Cardiac septum (tissue), 1 donor: ENCODE measurements at regions not wholly inside any gene's neighbourhood (a gene's known extent, or its start where the extent isn't known, plus 50 kb on each side); places are given as distances from the start of the nearest gene placed in this dataset.

Experiments
- DNase-seq: peaks from one replicate; pipeline ENCODE4 v3.0.0-alpha.2; 2020; ENCODE audit warnings: low spot score
- intact Hi-C: fragments of 100-400 bp; cut with DNase I; formaldehyde crosslinking; loops from one replicate; pipeline ENCODE4 v1.14.0; 2022
- donor health status: DM: no; HTN: no; CAD: no.

- intact Hi-C loops = no loop called here
- no peak for DNase-seq
Observed at GRCh38 chr13:29922896-29923295, 72.5 kb upstream of the UBL3 start.

DNA sequence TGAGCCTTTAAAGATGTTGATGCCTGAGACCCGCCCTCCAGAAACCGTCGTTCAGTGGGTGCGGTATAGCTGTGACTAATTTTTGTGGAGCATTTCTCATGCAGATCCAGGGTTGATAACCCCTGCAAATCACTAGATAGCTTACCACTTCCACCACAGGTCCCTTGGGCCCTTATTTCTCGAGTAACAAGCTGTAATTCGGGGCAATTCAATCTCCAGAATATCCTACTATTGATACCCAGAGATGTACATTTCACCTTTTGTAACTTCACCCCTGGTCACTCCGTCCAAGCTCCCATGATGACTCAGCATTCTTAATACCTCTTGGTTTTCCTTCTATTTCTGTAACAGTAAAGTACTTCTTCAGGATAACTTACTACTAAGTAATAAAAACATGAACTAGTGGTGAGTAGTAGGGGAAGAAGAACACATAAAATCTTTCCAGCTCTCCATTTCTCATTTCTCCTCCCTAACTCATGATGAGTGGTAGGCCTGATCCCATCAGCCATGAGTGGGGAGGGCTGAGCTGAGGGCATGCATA is 71.9 kb upstream of the UBL3 start:
- intact Hi-C loops = no loop called here
- no peak for DNase-seq

DNA sequence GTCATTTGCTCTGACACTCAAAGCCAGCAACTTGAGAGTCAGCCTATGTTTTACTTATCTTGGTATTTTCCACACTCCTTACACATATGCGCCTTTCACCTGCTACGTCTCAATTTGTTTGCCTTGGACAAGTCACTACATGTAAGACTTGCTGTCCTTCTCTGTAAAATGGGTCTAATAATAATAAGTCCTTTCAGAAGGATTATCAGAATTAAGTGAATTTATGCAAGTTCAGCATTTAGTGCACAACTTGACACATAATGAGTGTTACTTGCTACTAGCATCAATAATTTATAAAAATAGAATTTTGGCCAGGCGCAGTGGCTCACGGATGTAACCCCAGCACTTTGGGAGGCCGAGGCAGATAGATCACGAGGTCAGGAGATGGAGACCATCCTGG is 71.1 kb upstream of the UBL3 start:
- intact Hi-C loops = no loop called here
- DNase-seq = no peak

DNA sequence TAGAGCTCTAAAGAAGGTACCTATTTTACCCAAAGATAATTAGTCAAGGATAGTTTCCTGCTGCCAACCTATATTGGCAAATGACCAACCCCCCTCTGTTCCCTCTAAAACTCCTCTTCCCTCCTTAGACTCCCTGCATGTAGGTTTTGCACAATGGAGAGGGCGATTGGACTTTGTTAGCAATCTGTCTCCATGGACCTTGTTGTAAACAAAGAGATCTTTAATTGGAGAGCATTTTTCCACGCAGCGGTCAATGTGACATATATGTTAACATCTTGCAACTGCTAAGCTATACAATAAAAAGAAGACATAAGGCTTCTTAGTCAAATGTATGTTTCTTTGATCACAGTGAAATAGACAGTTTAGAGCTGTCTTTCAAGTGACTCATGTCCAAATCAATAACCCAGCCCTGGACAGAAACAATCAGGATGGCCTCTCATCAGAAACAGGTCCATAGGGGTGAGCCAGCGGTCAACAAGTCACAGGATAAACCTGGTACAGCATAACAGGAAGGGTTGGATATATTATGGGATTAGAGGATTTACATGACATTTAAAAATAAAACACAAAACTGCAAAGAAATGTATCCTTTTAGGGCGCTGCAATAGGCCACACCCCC is 69.7 kb upstream of the UBL3 start:
- intact Hi-C loops = no loop called here
- no peak for DNase-seq

GRCh38 chr13:29918845-29919244 is 68.4 kb upstream of the UBL3 start:
- intact Hi-C loops = no loop called here

DNA sequence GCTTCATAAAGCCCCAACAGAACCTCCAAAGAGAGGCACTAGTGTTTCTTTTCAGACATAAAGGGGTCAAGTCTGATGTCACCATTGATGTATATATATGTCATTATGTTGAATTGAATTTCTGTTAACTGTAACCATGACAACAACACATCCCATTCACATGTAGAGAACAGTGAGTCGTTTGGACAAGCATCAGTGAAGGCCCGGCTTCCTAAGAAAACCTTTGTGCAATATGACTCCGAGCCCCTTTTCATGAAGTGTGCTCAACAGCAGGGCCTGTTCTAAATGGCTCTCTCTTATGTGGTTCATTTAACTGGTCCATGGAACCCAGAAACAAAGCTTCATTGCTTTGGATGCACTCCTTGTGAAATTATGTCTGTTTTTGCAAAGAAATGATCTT is 67.2 kb upstream of the UBL3 start:
- no peak for DNase-seq
- intact Hi-C loops = no loop called here

More at GRCh38 chr13:29918845-29919244, 68.4 kb upstream of the UBL3 start:
- DNase-seq = no peak

DNA sequence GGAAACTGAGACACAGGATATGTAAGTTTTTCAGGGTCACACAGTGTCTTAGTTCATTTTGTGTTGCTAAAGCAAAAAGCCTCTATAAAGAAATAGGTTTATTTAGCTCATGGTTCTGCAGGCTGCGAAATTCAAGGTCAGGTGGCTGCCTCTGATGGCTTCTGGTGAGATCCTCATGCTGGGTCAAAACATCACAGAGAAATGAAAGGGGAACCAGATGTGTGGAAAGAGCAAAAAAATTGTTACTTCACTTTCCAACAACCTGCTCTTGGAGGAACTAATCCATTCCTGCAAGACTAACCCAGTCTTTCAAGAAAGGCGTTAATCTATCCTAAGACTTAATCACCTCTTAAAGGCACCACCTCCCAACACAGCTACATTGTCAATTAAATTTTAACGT is 64.2 kb upstream of the UBL3 start:
- no peak for DNase-seq
- intact Hi-C loops = no loop called here

- DNase-seq = no peak
Observed at GRCh38 chr13:29911781-29912418, 61.5 kb upstream of the UBL3 start.

DNA sequence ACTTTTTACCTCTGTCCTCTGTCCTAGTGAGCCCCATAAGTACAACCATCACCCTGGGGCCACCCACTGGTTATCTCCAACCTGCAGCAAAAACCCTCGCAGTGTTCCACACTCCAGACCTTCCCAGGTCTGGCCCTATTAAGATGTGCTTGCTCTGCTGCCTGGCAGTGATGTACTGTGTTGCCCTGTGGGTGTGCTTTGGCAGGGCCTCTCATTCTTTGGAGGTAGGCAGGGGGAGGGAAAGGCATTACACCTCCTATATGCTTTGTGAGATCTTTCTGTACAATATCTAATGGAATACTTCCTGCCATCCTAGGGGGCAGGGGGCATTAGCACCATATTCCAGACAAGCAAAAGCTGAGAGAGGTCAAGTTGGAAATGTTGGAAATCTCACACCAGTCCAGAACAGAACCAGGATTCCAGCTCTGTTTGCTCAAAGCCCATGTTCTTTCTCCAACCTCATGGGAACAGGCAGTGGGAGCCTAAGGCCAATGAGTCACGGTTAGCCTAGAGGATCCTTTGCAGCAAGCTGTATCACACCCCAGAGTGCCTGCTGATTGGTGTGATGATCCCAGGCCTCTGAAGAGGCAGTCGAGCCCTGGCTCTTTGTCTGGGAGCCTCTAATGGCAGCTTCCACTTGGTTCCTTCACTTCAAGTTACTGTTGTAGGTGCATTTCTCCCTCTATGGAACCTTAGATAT is 59.7 kb upstream of the UBL3 start:
- DNase-seq = no peak

More at GRCh38 chr13:29911781-29912418, 61.5 kb upstream of the UBL3 start:
- intact Hi-C loops = no loop called here

DNA sequence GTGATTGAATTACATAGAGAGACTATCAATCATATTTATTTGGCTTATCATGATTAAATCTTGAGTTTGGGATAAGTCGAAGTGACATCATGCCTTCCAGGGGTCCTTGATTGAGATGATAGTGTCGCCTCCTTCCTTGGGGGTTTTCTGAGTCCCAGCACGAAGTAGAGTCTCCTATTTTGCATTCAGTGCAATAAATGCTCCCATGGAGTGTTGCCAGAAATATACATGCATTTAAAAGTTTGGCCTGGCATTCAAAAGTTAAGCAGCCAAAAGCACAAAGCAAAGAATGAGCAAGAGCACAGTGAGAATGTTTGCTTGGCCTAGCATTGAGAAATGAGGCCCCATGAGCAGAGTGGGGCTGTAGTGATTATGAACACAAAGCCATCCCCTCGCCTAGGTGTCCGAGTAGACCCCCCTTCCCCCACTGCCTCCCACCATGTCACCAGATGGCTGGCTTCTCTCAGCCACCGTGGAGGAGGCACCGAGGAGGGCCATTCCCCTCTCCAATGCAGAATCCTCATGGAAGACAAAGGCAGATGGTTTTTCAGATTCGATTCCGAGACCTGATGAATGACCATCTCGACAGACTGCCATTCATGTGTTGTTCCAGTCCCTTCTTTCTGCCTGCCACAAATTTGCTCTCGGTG is 58.8 kb upstream of the UBL3 start:
- no peak for DNase-seq
- intact Hi-C loops = no loop called here

More for the DNA sequence above, 59.7 kb upstream of the UBL3 start:
- intact Hi-C loops = no loop called here

- no peak for DNase-seq
- intact Hi-C loops = no loop called here
Observed at GRCh38 chr13:29908416-29909080, 58.1 kb upstream of the UBL3 start.

DNA sequence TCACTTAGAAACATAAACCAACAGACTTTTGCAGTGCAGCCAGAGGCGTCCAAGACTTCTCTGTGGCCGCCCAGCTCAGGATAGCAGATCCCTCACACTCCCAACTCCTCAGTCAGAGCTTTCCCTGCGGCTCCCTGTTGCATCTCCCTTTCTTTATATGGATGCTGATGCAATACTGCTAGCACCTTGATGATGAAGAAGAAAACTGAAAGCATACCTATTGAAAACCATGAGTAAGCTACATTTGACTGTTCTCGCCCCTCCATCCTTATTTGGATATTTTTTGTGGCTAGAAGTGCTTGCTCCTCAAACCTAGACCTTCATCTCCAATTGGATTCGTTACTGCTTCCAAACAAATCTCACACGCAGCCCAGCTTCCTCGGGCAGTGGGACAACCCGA is 57.3 kb upstream of the UBL3 start:
- intact Hi-C loops = no loop called here
- no peak for DNase-seq

GRCh38 chr13:29906432-29907011 is 56.1 kb upstream of the UBL3 start:
- no peak for DNase-seq
- intact Hi-C loops = no loop called here

GRCh38 chr13:29905845-29906244 is 55.4 kb upstream of the UBL3 start:
- DNase-seq = no peak
- intact Hi-C loops = no loop called here

GRCh38 chr13:29903996-29904395 is 53.6 kb upstream of the UBL3 start:
- DNase-seq = no peak
- intact Hi-C loops = no loop called here

GRCh38 chr13:29903543-29903942 is 53.1 kb upstream of the UBL3 start:
- intact Hi-C loops = no loop called here
- DNase-seq = no peak

- intact Hi-C loops = no loop called here
- no peak for DNase-seq
Observed at GRCh38 chr13:29902632-29903305, 52.4 kb upstream of the UBL3 start.

- DNase-seq = no peak
- intact Hi-C loops = no loop called here
Observed at GRCh38 chr13:29901710-29902631, 51.6 kb upstream of the UBL3 start.
